GM19324 (cell line): ENCODE measurements at regions not wholly inside any gene's neighbourhood (a gene's known extent, or its start where the extent isn't known, plus 50 kb on each side); places are given as distances from the start of the nearest gene placed in this dataset.
"Not testable (repeated sequence)": the region's sequence is repeated elsewhere in the genome, so short reads cannot be mapped to it uniquely, and the experiment has no call there.

Experiments used
- ATAC-seq: cut with Tn5 transposase; IDR thresholded peaks from one replicate; pipeline ENCODE4 v1.9.1; 2021; ENCODE audit warnings: mild to moderate bottlenecking, moderate library complexity; ENCODE audit not compliant: unreplicated experiment, low FRiP score

GRCh38 chr3:40741729-40742128 is 217.0 kb downstream of the ZNF621 start:
- ATAC-seq, result no peak

GRCh38 chr3:40745381-40746106 is 220.8 kb downstream of the ZNF621 start:
- ATAC-seq, result no peak

DNA sequence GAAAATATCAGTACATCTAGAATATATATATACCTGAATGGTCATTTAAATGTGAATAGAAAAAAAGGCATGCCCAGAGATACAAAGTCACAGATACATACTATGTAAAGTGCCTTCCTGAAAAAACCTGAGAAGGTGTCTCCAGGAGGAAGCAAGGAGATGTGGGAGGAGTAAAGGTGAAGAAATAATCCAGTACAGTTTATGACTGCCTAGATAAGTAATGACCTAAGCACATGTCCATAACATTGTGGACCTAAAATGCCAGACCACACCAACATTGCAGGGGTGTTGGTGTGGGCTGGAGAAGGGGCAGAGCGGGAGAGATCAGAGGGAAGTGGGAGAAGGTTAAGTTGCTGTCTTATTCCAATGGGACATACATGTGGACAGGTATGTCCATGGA is 226.9 kb downstream of the ZNF621 start:
- ATAC-seq, result no peak

GRCh38 chr3:40752492-40752891 is 227.7 kb downstream of the ZNF621 start:
- ATAC-seq, result no peak

GRCh38 chr3:40753291-40753770 is 228.6 kb downstream of the ZNF621 start:
- ATAC-seq, result no peak

GRCh38 chr3:40753951-40754350 is 229.2 kb downstream of the ZNF621 start:
- no peak for ATAC-seq

DNA sequence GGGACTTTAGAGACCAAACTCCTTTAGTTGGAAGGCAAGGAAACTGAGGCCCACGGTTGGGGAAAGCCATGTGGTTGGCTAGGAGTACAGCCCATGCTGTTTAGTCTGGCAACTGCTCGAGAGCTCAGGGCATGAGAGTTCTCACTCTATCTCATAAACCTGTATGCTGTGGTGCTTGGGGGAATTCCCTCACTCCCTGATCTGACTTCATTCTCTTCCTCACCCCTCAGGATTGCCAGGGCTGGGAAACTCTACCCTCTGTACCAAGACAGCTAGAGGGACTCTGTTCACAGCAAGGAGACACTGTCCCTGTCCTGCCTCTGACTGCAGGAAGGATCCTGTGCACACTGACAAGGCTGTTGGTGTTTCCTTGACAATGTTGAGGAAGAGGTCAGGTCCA is 230.2 kb downstream of the ZNF621 start:
- no peak for ATAC-seq

- ATAC-seq, result no peak
Measured at GRCh38 chr3:40756500-40756899, 231.7 kb downstream of the ZNF621 start.

DNA sequence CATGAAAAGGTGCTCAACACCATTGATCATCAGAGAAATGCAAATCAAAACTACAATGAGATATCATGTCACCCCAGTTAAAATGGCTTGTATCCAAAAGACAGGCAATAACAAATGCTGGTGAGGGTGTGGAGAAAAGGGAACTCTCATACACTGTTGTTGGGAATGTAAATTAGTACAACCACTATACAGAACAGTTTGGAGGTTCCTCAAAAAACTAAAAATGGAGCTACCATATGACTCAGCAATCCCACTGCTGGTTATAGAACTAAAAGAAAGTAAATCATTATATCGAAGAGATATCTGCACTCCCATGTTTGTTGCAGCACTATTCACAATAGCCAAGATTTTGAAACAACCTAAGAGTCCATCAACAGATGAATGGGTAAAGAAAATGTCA is 238.0 kb downstream of the ZNF621 start:
- ATAC-seq, result not testable (repeated sequence)

DNA sequence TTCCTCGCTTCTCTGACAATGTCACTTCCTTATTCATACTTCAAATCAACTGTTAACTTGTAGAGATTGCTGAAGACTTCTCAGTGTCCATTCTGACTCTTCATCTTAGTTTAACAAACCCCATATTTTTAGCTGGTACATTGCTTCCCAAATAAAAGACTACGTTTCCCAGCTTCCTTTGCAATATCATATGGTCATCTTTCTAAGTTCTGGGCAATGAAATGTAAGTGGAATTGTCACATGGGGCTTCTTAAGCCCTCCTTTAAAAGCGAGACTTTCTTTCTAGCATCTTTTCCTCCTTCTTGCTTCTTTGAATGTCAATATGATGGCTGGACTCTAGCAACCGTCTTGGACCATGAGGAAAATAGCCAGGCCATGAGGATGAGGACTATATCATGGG is 239.0 kb downstream of the ZNF621 start:
- no peak for ATAC-seq

DNA sequence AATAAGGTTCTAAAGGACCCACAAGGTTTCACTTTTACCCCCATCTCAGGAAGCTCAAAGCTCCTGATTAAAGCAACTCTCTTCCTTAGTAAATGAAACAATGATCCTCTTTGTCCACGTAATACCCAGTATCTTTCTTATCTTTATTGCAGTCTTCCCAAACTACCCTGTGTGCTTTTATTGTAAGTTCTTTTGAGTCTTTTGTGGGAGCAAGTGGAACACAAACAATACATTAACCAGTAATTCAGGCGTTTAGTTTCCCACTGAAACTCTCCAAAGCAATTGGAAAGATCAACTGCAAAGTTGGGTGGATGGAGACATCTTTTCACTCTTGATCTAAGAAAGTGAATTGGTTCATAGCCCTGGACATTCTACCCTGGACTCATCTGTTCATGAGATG is 240.0 kb downstream of the ZNF621 start:
- ATAC-seq, result no peak

DNA sequence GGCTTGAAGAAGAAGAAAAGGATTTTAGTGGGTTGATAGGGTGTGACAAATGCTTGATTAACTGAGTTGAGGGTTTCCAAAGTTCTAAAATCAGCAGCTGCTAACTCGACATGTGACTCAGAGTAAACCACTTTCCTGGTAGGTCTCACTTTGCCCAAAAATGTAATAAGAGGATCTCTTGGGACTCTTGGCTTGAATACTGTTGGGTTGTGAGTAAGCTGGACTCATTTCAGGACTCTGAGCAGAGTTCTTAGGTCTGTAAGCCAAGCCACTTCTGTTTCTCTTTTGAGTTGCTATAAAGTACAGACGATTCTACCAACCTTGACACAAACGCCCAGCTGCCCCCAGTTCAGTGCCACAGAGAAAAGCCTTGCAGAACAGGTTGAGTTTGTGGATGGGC is 241.1 kb downstream of the ZNF621 start:
- peak; percentile 65 for ATAC-seq

- peak; percentile 27 for ATAC-seq
Measured at GRCh38 chr3:40766396-40766795, 241.6 kb downstream of the ZNF621 start.

GRCh38 chr3:40768046-40768445 is 243.3 kb downstream of the ZNF621 start:
- ATAC-seq, result no peak

DNA sequence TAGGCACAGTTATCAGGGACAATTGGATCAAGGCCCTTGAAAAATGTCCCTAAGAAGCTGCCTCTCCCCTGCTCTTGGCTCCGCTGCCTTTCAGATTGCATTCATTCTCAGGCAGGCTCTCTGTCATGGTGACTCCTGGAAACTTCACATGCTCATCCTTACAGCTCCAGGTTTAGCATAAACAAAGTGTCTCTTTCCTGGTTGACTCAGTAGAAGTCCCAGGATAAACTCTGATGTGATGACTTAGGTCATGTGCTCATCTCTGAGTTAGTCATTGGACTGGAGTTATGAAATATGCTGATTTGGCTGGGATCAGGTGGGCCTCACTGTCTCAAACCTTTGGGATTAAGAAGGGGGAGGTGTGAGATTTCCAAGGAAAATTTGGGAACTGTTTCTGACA is 243.8 kb downstream of the ZNF621 start:
- ATAC-seq, result no peak

DNA sequence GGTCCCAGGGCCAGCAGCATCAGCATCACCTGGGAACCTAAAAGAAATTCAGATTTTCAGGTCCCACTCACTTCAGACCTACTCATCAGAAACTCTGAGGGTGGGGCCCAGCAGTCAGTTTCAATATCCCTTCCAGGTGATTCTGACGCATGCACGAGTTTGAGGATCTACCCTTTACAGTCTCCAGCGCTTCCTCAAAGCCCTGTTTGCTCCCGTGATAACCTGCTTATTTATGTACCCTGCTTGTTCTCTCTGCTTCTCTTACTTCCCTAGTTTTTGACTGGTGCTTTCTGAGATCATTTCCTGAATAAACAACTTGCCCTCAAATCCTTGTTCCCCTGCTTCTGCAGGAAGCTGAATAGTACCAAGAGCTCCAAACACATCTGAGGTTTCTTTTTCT is 245.3 kb downstream of the ZNF621 start:
- ATAC-seq, result no peak

DNA sequence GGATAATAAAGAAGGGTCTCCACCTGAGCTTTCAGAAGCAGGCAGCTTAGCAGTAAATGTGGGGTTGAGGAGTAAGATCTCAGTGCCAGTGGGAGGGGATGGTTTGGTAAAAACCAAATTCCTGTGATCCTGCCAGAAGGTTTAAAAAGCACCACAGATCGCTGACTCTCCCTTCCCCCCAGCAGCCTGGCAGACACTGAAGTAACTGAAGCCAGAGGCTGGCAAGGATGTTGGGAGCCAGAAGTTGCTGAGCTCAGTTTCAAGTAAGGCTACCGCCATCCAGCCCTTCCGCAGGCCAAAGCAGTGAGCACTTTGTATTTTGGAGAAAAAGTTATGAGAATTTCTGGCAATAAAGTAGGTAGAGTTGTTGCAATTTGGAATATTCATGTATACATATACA is 246.4 kb downstream of the ZNF621 start:
- ATAC-seq, result no peak

GRCh38 chr3:40779039-40779438 is 254.3 kb downstream of the ZNF621 start:
- ATAC-seq, result no peak

- no peak for ATAC-seq
Measured at GRCh38 chr3:40780291-40780924, 255.6 kb downstream of the ZNF621 start.

- ATAC-seq, result no peak
Measured at GRCh38 chr3:40780925-40781406, 256.2 kb downstream of the ZNF621 start.

- peak; percentile 48 for ATAC-seq
Measured at GRCh38 chr3:40782111-40782721, 257.5 kb downstream of the ZNF621 start.

- ATAC-seq, result no peak
Measured at GRCh38 chr3:40790746-40791145, 266.0 kb downstream of the ZNF621 start.
